HEK293 (cell line): ENCODE measurements at regions not wholly inside any gene's neighbourhood (a gene's known extent, or its start where the extent isn't known, plus 50 kb on each side); places are given as distances from the start of the nearest gene placed in this dataset.

Experiments
- CTCF ChIA-PET: fragments of 350-600 bp; formaldehyde crosslinking; extraction: SDS; loops from one replicate; lab custom pipeline; 2021; ENCODE audit warnings: antibody characterized with exemption; lab: Yijun Ruan, JAX
- POLR2A ChIA-PET: fragments of 300-600 bp; formaldehyde crosslinking; extraction: SDS; loops from one replicate; lab custom pipeline; 2020; ENCODE audit warnings: antibody characterized with exemption, inconsistent platforms; lab: Yijun Ruan, JAX
- H3K27ac ChIP-seq: fragments of 200-500 bp; sonication (Bioruptor generic); 2 replicates; pipeline ENCODE4 v1.5.1; 2014; ENCODE audit warnings: low read depth, low read length, control low read depth, inconsistent platforms; ENCODE audit errors: extremely low read depth
- H3K36me3 ChIP-seq, 2 experiments: fragments of 200-500 bp in 1 of 2; sonication (Bioruptor generic) in 1 of 2; 1 replicate in 1 of 2; 2 replicates in 1 of 2; pipeline ENCODE4 v1.5.1; 2014 to 2017; ENCODE audit warnings: inconsistent platforms in 2 of 2, low read length in 2 of 2; ENCODE audit not compliant: control insufficient read depth in 2 of 2, insufficient read depth in 1 of 2
- H3K4me1 ChIP-seq: fragments of 200-500 bp; sonication (Bioruptor generic); 2 replicates; pipeline ENCODE4 v1.5.1; 2014; ENCODE audit warnings: mild to moderate bottlenecking, low read length, inconsistent platforms; ENCODE audit not compliant: control insufficient read depth, insufficient read depth
- H3K4me3 ChIP-seq: 2 replicates; pipeline ENCODE4 v1.5.1; 2011; ENCODE audit warnings: low read depth, mild to moderate bottlenecking, control low read depth, low read length, moderate library complexity
- H3K9me3 ChIP-seq: fragments of 200-500 bp; sonication (Bioruptor generic); 2 replicates; pipeline ENCODE4 v1.5.1; 2014; ENCODE audit warnings: low read depth, low read length, inconsistent platforms; ENCODE audit not compliant: control insufficient read depth, insufficient read depth
- HOXA7 ChIP-seq: sonication (generic); formaldehyde crosslinking; IDR thresholded peaks from 2 replicates; pipeline ENCODE4 v1.8.1; 2022; ENCODE audit warnings: missing genetic modification reagents, borderline replicate concordance
- KLF16 ChIP-seq: fragments of 450-650 bp; formaldehyde crosslinking; IDR thresholded peaks from 2 replicates; pipeline ENCODE4 v1.5.1; 2017; ENCODE audit warnings: missing biosample characterization, missing genetic modification characterization
- SCRT1 ChIP-seq: fragments of 450-650 bp; formaldehyde crosslinking; IDR thresholded peaks from 2 replicates; pipeline ENCODE4 v1.5.1; 2016; ENCODE audit warnings: missing biosample characterization, missing genetic modification characterization, borderline replicate concordance
- ZNF138 ChIP-seq: fragments of 450-650 bp; formaldehyde crosslinking; IDR thresholded peaks from 2 replicates; pipeline ENCODE4 v1.5.1; 2016; ENCODE audit warnings: missing biosample characterization, missing genetic modification characterization, borderline replicate concordance
- ZNF2 ChIP-seq: fragments of 450-650 bp; formaldehyde crosslinking; IDR thresholded peaks from 2 replicates; pipeline ENCODE4 v1.5.1; 2016; ENCODE audit warnings: missing biosample characterization, missing genetic modification characterization
- ZNF394 ChIP-seq: fragments of 450-650 bp; formaldehyde crosslinking; IDR thresholded peaks from 2 replicates; pipeline ENCODE4 v1.5.1; 2016; ENCODE audit warnings: missing biosample characterization, missing genetic modification characterization, mild to moderate bottlenecking, moderate library complexity, borderline replicate concordance
- ZNF426 ChIP-seq: fragments of 450-650 bp; formaldehyde crosslinking; IDR thresholded peaks from 2 replicates; pipeline ENCODE4 v1.5.1; 2017; ENCODE audit warnings: missing biosample characterization, missing genetic modification characterization, mild to moderate bottlenecking, inconsistent platforms, moderate library complexity
- ZNF488 ChIP-seq: fragments of 450-650 bp; formaldehyde crosslinking; IDR thresholded peaks from 2 replicates; pipeline ENCODE4 v1.5.1; 2016; ENCODE audit warnings: missing biosample characterization, missing genetic modification characterization
- ZNF660 ChIP-seq: fragments of 450-650 bp; IDR thresholded peaks from 2 replicates; pipeline ENCODE4 v1.5.1; 2018; ENCODE audit warnings: missing biosample characterization, mild to moderate bottlenecking, missing genetic modification characterization
- ZNF777 ChIP-seq: fragments of 450-650 bp; formaldehyde crosslinking; IDR thresholded peaks from 2 replicates; pipeline ENCODE4 v1.5.1; 2017; ENCODE audit warnings: missing biosample characterization, missing genetic modification characterization, borderline replicate concordance
- TF ChIP-seq, protein P1 (sequence below): fragments of 450-650 bp; formaldehyde crosslinking; IDR thresholded peaks from 2 replicates; pipeline ENCODE4 v1.5.1; 2016; ENCODE audit warnings: missing biosample characterization, missing genetic modification characterization
- TF ChIP-seq, protein P2 (sequence below): fragments of 450-650 bp; IDR thresholded peaks from 2 replicates; pipeline ENCODE4 v1.5.1; 2018; ENCODE audit warnings: missing biosample characterization, missing genetic modification characterization
- TF ChIP-seq, protein P3 (sequence below): fragments of 450-650 bp; formaldehyde crosslinking; IDR thresholded peaks from 2 replicates; pipeline ENCODE4 v1.5.1; 2016; ENCODE audit warnings: missing biosample characterization, missing genetic modification characterization
- TF ChIP-seq, protein P4 (sequence below): fragments of 450-650 bp; formaldehyde crosslinking; IDR thresholded peaks from 2 replicates; pipeline ENCODE4 v1.5.1; 2016; ENCODE audit warnings: missing biosample characterization, missing genetic modification characterization

GRCh38 chr10:84074521-84074920 is 64.8 kb upstream of the GHITM start (continued):
- TF ChIP-seq, protein P1, sequence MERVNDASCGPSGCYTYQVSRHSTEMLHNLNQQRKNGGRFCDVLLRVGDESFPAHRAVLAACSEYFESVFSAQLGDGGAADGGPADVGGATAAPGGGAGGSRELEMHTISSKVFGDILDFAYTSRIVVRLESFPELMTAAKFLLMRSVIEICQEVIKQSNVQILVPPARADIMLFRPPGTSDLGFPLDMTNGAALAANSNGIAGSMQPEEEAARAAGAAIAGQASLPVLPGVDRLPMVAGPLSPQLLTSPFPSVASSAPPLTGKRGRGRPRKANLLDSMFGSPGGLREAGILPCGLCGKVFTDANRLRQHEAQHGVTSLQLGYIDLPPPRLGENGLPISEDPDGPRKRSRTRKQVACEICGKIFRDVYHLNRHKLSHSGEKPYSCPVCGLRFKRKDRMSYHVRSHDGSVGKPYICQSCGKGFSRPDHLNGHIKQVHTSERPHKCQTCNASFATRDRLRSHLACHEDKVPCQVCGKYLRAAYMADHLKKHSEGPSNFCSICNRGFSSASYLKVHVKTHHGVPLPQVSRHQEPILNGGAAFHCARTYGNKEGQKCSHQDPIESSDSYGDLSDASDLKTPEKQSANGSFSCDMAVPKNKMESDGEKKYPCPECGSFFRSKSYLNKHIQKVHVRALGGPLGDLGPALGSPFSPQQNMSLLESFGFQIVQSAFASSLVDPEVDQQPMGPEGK (tag by site-specific recombination), result no peak
- TF ChIP-seq ZNF777 (tag by site-specific recombination) (no peak), HOXA7 (CRISPR knock-in tag) (no peak), KLF16 (tag by site-specific recombination) (no peak), ZNF394 (tag by site-specific recombination) (no peak), ZNF660 (tag by site-specific recombination) (no peak), ZNF2 (tag by site-specific recombination) (no peak), SCRT1 (tag by site-specific recombination) (no peak)
- TF ChIP-seq, protein P2, sequence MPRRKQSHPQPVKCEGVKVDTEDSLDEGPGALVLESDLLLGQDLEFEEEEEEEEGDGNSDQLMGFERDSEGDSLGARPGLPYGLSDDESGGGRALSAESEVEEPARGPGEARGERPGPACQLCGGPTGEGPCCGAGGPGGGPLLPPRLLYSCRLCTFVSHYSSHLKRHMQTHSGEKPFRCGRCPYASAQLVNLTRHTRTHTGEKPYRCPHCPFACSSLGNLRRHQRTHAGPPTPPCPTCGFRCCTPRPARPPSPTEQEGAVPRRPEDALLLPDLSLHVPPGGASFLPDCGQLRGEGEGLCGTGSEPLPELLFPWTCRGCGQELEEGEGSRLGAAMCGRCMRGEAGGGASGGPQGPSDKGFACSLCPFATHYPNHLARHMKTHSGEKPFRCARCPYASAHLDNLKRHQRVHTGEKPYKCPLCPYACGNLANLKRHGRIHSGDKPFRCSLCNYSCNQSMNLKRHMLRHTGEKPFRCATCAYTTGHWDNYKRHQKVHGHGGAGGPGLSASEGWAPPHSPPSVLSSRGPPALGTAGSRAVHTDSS (tag by site-specific recombination), result no peak

GRCh38 chr10:84075226-84076046 is 63.9 kb upstream of the GHITM start:
- Histone ChIP-seq H3K27ac (no peak overlapping the region), H3K4me3 (no peak overlapping the region), H3K36me3 (no peaks in the 10 kb centered on the region), H3K4me1 (no peaks in the 10 kb centered on the region), H3K9me3 (no peaks in the 10 kb centered on the region)
- no peak for TF ChIP-seq ZNF488 (tag by site-specific recombination)
- POLR2A ChIA-PET, result no interaction called here
- CTCF ChIA-PET, result interaction anchor here (0.7 to 1.9 kb wide), 5 partner anchors 10 to 445 kb away, joined by 3 to 9 read pairs (median 5); no protein-coding TSS in a partner anchor

DNA sequence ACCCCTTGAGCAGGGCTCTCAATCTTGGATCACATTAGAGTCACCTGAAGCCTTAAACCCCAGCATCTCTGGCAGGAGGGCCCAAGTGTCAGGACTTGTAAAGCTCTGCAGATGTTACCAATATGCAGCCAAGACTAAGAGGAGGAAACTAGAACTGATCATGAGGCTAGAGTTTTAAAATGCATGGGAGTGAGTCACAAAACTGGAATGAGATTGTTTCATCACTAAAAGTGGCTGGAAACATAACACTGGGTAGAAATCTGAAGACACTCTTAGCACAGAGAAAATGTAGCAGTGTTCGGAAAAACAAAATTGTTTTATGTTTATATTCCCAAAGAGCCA is 63.3 kb upstream of the GHITM start:
- TF ChIP-seq ZNF426 (tag by site-specific recombination), result no peak
- TF ChIP-seq ZNF138 (tag by site-specific recombination), result no peak
- TF ChIP-seq, protein P3, sequence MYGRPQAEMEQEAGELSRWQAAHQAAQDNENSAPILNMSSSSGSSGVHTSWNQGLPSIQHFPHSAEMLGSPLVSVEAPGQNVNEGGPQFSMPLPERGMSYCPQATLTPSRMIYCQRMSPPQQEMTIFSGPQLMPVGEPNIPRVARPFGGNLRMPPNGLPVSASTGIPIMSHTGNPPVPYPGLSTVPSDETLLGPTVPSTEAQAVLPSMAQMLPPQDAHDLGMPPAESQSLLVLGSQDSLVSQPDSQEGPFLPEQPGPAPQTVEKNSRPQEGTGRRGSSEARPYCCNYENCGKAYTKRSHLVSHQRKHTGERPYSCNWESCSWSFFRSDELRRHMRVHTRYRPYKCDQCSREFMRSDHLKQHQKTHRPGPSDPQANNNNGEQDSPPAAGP (tag by site-specific recombination), result no peak
- TF ChIP-seq, protein P4, sequence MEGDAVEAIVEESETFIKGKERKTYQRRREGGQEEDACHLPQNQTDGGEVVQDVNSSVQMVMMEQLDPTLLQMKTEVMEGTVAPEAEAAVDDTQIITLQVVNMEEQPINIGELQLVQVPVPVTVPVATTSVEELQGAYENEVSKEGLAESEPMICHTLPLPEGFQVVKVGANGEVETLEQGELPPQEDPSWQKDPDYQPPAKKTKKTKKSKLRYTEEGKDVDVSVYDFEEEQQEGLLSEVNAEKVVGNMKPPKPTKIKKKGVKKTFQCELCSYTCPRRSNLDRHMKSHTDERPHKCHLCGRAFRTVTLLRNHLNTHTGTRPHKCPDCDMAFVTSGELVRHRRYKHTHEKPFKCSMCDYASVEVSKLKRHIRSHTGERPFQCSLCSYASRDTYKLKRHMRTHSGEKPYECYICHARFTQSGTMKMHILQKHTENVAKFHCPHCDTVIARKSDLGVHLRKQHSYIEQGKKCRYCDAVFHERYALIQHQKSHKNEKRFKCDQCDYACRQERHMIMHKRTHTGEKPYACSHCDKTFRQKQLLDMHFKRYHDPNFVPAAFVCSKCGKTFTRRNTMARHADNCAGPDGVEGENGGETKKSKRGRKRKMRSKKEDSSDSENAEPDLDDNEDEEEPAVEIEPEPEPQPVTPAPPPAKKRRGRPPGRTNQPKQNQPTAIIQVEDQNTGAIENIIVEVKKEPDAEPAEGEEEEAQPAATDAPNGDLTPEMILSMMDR (tag by site-specific recombination), result no peak
- TF ChIP-seq, all 188 proteins: peak for 0
- POLR2A ChIA-PET, result no interaction called here
- H3K4me1 ChIP-seq, result no peaks in the 10 kb centered on the region
- H3K36me3 ChIP-seq, result no peaks in the 10 kb centered on the region
- no peak overlapping the region for H3K4me3 ChIP-seq
- no peaks in the 10 kb centered on the region for H3K9me3 ChIP-seq
- CTCF ChIA-PET, result interaction anchor here (0.6 to 1.9 kb wide), 6 partner anchors 9 to 445 kb away, joined by 3 to 9 read pairs (median 4); no protein-coding TSS in a partner anchor
- no peak overlapping the region for H3K27ac ChIP-seq
